ENCODE measurements at regions not wholly inside any gene's neighbourhood (a gene's known extent, or its start where the extent isn't known, plus 50 kb on each side); places are given as distances from the start of the nearest gene placed in this dataset.

- no peak overlapping the region for H3K27ac ChIP-seq
- no peaks in the 10 kb centered on the region for H3K27me3 ChIP-seq
- no peak overlapping the region for H3K4me3 ChIP-seq
- no peaks in the 10 kb centered on the region for H3K36me3 ChIP-seq
- no peaks in the 10 kb centered on the region for H3K4me1 ChIP-seq
- H3K9me3 ChIP-seq (replicated peaks): no peaks in the 10 kb centered on the region
- DNase-seq: no peak
These were observed 569.9 kb downstream of the ANKRD7 start for GRCh38 chr7:118794419-118794818.

- no peaks in the 10 kb centered on the region for H3K4me1 ChIP-seq
- no peak for DNase-seq
- H3K36me3 ChIP-seq: no peaks in the 10 kb centered on the region
- no peaks in the 10 kb centered on the region for H3K9me3 ChIP-seq (replicated peaks)
- H3K4me3 ChIP-seq: no peak overlapping the region
- H3K27ac ChIP-seq: no peak overlapping the region
- no peaks in the 10 kb centered on the region for H3K27me3 ChIP-seq
These were observed 576.9 kb downstream of the ANKRD7 start for GRCh38 chr7:118801366-118801765.

- no peaks in the 10 kb centered on the region for H3K27me3 ChIP-seq
- DNase-seq: no peak
- no peaks in the 10 kb centered on the region for H3K9me3 ChIP-seq (replicated peaks)
These were observed 578.2 kb downstream of the ANKRD7 start for GRCh38 chr7:118802726-118803125.

GRCh38 chr7:118826246-118826645, 601.7 kb downstream of the ANKRD7 start:
- Histone ChIP-seq H3K27ac (no peak overlapping the region), H3K4me1 (no peaks in the 10 kb centered on the region), H3K9me3 (replicated peaks) (no peaks in the 10 kb centered on the region), H3K27me3 (no peaks in the 10 kb centered on the region; the same call in 1 of the 2 replicates), H3K36me3 (no peaks in the 10 kb centered on the region), H3K4me3 (no peak overlapping the region)
- no peak for DNase-seq

More at GRCh38 chr7:118802726-118803125, 578.2 kb downstream of the ANKRD7 start:
- Histone ChIP-seq H3K4me3 (no peak overlapping the region), H3K36me3 (no peaks in the 10 kb centered on the region), H3K27ac (no peak overlapping the region), H3K4me1 (no peaks in the 10 kb centered on the region)

GRCh38 chr7:118836933-118837332, 612.4 kb downstream of the ANKRD7 start:
- H3K9me3 ChIP-seq (replicated peaks): no peaks in the 10 kb centered on the region
- no peak overlapping the region for H3K4me3 ChIP-seq
- H3K4me1 ChIP-seq: no peaks in the 10 kb centered on the region
- H3K27me3 ChIP-seq: no peaks in the 10 kb centered on the region; the same call in 1 of the 2 replicates
- no peak for DNase-seq
- no peak overlapping the region for H3K27ac ChIP-seq
- H3K36me3 ChIP-seq: no peaks in the 10 kb centered on the region

GRCh38 chr7:118839515-118839914, 615.0 kb downstream of the ANKRD7 start:
- H3K36me3 ChIP-seq: no peaks in the 10 kb centered on the region
- no peak for DNase-seq
- H3K27ac ChIP-seq: no peak overlapping the region
- no peaks in the 10 kb centered on the region; the same call in 1 of the 2 replicates for H3K27me3 ChIP-seq
- peaks cover 2% of the 10 kb centered on the region for H3K4me1 ChIP-seq
- H3K9me3 ChIP-seq (replicated peaks): no peaks in the 10 kb centered on the region
- H3K4me3 ChIP-seq: no peak overlapping the region

- H3K4me1 ChIP-seq: peaks cover 11% of the 10 kb centered on the region
- H3K27me3 ChIP-seq: no peaks in the 10 kb centered on the region
- no peak overlapping the region for H3K27ac ChIP-seq
These were observed 619.0 kb downstream of the ANKRD7 start for GRCh38 chr7:118843456-118843855.

GRCh38 chr7:118844748-118845147, 620.2 kb downstream of the ANKRD7 start:
- Histone ChIP-seq H3K4me1 (peaks cover 11% of the 10 kb centered on the region), H3K27ac (no peak overlapping the region), H3K4me3 (no peak overlapping the region), H3K9me3 (replicated peaks) (no peaks in the 10 kb centered on the region), H3K36me3 (no peaks in the 10 kb centered on the region), H3K27me3 (no peaks in the 10 kb centered on the region)
- peak; percentile 21 to 63 for DNase-seq

More at GRCh38 chr7:118843456-118843855, 619.0 kb downstream of the ANKRD7 start:
- H3K36me3 ChIP-seq: no peaks in the 10 kb centered on the region
- no peaks in the 10 kb centered on the region for H3K9me3 ChIP-seq (replicated peaks)
- DNase-seq: no peak
- no peak overlapping the region for H3K4me3 ChIP-seq

- Histone ChIP-seq H3K27me3 (no peaks in the 10 kb centered on the region), H3K36me3 (no peaks in the 10 kb centered on the region), H3K27ac (no peak overlapping the region), H3K9me3 (replicated peaks) (no peaks in the 10 kb centered on the region), H3K4me1 (peaks cover 11% of the 10 kb centered on the region), H3K4me3 (no peak overlapping the region)
- no peak for DNase-seq
These were observed 621.3 kb downstream of the ANKRD7 start for GRCh38 chr7:118845791-118846190.

GRCh38 chr7:118846977-118847376, 622.5 kb downstream of the ANKRD7 start:
- Histone ChIP-seq H3K4me3 (no peak overlapping the region), H3K4me1 (peaks cover 11% of the 10 kb centered on the region), H3K27ac (no peak overlapping the region), H3K36me3 (no peaks in the 10 kb centered on the region), H3K27me3 (no peaks in the 10 kb centered on the region), H3K9me3 (replicated peaks) (no peaks in the 10 kb centered on the region)
- DNase-seq: no peak

GRCh38 chr7:118855290-118855689, 630.8 kb downstream of the ANKRD7 start:
- Histone ChIP-seq H3K27me3 (no peaks in the 10 kb centered on the region), H3K27ac (no peak overlapping the region), H3K36me3 (no peaks in the 10 kb centered on the region), H3K4me1 (no peaks in the 10 kb centered on the region), H3K9me3 (replicated peaks) (no peaks in the 10 kb centered on the region), H3K4me3 (no peak overlapping the region)
- DNase-seq: no peak

- no peaks in the 10 kb centered on the region for H3K36me3 ChIP-seq
- no peak overlapping the region for H3K27ac ChIP-seq
- no peaks in the 10 kb centered on the region for H3K27me3 ChIP-seq
- no peak for DNase-seq
- H3K4me1 ChIP-seq: no peaks in the 10 kb centered on the region
- H3K4me3 ChIP-seq: no peak overlapping the region
- H3K9me3 ChIP-seq (replicated peaks): no peaks in the 10 kb centered on the region
These were observed 634.2 kb downstream of the ANKRD7 start for GRCh38 chr7:118858651-118859149.

GRCh38 chr7:118861581-118861980, 637.1 kb downstream of the ANKRD7 start:
- Histone ChIP-seq H3K9me3 (replicated peaks) (no peaks in the 10 kb centered on the region), H3K27ac (no peak overlapping the region), H3K4me1 (no peaks in the 10 kb centered on the region), H3K36me3 (no peaks in the 10 kb centered on the region), H3K4me3 (no peak overlapping the region), H3K27me3 (no peaks in the 10 kb centered on the region)
- no peak for DNase-seq

- Histone ChIP-seq H3K9me3 (replicated peaks) (no peaks in the 10 kb centered on the region), H3K4me3 (no peak overlapping the region), H3K27ac (no peak overlapping the region), H3K36me3 (no peaks in the 10 kb centered on the region), H3K27me3 (no peaks in the 10 kb centered on the region), H3K4me1 (no peaks in the 10 kb centered on the region)
- no peak for DNase-seq
These were observed 638.2 kb downstream of the ANKRD7 start for GRCh38 chr7:118862740-118863139.

GRCh38 chr7:118863966-118864365, 639.5 kb downstream of the ANKRD7 start:
- no peaks in the 10 kb centered on the region for H3K4me1 ChIP-seq
- no peaks in the 10 kb centered on the region for H3K36me3 ChIP-seq
- no peak overlapping the region for H3K4me3 ChIP-seq
- no peak overlapping the region for H3K27ac ChIP-seq
- no peaks in the 10 kb centered on the region for H3K27me3 ChIP-seq
- H3K9me3 ChIP-seq (replicated peaks): no peaks in the 10 kb centered on the region
- DNase-seq: no peak

GRCh38 chr7:118867860-118868259, 643.4 kb downstream of the ANKRD7 start:
- no peak for DNase-seq
- H3K36me3 ChIP-seq: no peaks in the 10 kb centered on the region
- no peak overlapping the region for H3K4me3 ChIP-seq
- no peaks in the 10 kb centered on the region for H3K4me1 ChIP-seq
- no peaks in the 10 kb centered on the region for H3K9me3 ChIP-seq (replicated peaks)
- H3K27me3 ChIP-seq: no peaks in the 10 kb centered on the region
- no peak overlapping the region for H3K27ac ChIP-seq
